Aorta (tissue), 5 donors: ENCODE measurements at regions not wholly inside any gene's neighbourhood (a gene's known extent, or its start where the extent isn't known, plus 50 kb on each side); places are given as distances from the start of the nearest gene placed in this dataset.

ENCODE experiments used
- ATAC-seq: fragments of 200-7000 bp; cut with Tn5 transposase; one replicate; pipeline ENCODE4 v1.9.1; 2022; ENCODE audit warnings: moderate library complexity; ENCODE audit not compliant: low FRiP score
- DNase-seq, 2 donors: peaks; one replicate each; pipeline ENCODE4 v3.0.0-alpha.2; 2020
- H3K27ac ChIP-seq, 2 donors: one replicate each; pipeline ENCODE4 v1.5.1; 2013; ENCODE audit warnings: low read length in 2 of 2, mild to moderate bottlenecking in 2 of 2, moderate library complexity in 2 of 2, control low read depth in 1 of 2, inconsistent platforms in 1 of 2, low read depth in 1 of 2
- H3K27me3 ChIP-seq, 2 donors: one replicate each; pipeline ENCODE4 v1.6.1; 2013; ENCODE audit warnings: control low read depth in 1 of 2, low read length in 1 of 2, mild to moderate bottlenecking in 1 of 2, moderate library complexity in 1 of 2; ENCODE audit not compliant: insufficient read depth in 2 of 2, control insufficient read depth in 1 of 2
- H3K36me3 ChIP-seq, 2 donors: one replicate each; pipeline ENCODE4 v1.6.1; 2013; ENCODE audit warnings: control low read depth in 1 of 2, low read length in 1 of 2, mild to moderate bottlenecking in 1 of 2; ENCODE audit not compliant: insufficient read depth in 2 of 2, control insufficient read depth in 1 of 2
- H3K4me1 ChIP-seq, 2 donors: one replicate each; pipeline ENCODE4 v1.6.1; 2013; ENCODE audit warnings: low read length in 2 of 2, control low read depth in 1 of 2, mild to moderate bottlenecking in 1 of 2, moderate library complexity in 1 of 2; ENCODE audit not compliant: insufficient read depth in 2 of 2, control insufficient read depth in 1 of 2
- H3K4me3 ChIP-seq, 2 donors: one replicate each; pipeline ENCODE4 v1.5.1; 2013; ENCODE audit warnings: low read length in 2 of 2, control low read depth in 1 of 2, mild to moderate bottlenecking in 1 of 2
- H3K9me3 ChIP-seq: one replicate; pipeline ENCODE4 v1.6.1; 2013; ENCODE audit warnings: mild to moderate bottlenecking, low read length; ENCODE audit not compliant: control insufficient read depth
- WGBS, 2 donors: extraction: QIAGEN DNeasy Blood & Tissue Kit; methylation state at CpG; one replicate each; pipeline ENCODE4 v1.1.7; 2013; 5-methylcytosine and 5-hydroxymethylcytosine counted together
- intact Hi-C, 2 donors: fragments of 100-400 bp; cut with DNase I; formaldehyde crosslinking; loops; one replicate each; pipeline versions ENCODE4 v1.14.2 to v1.15.0; 2022
- donor health status: healthy with polysubstance abuse.
- donor health status: Bipolar disorder and iron deficiency.
- donor health status: DM: no; HTN: no; CAD: no.
- donor health status: DM: no; HTN: no; CAD: no.
- donor health status: DM: yes; HTN: yes; CAD: no.

DNA sequence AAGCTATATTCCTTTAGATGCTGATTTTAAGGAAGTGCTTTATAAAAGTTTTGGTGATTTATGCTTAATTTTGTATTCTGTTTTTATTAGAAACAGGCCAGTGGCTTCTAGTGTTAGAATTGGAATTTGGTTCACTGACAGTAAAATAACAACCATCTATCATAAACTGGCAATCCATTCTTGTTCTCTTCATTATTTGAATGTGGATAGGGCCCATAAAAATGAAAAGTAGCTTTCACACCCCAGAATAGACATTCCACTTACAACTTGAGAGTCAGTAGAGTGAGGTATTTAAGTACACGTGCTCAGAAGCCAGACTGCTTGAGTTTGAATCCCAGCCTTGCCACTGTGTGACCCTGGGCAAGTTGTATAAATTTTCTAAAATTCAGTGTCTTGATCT lies 232.4 kb upstream of the CTSO start:
- Histone ChIP-seq H3K27ac (no peak overlapping the region), H3K4me3 (no peak overlapping the region), H3K27me3 (no peaks in the 10 kb centered on the region), H3K9me3 (no peaks in the 10 kb centered on the region), H3K36me3 (no peaks in the 10 kb centered on the region), H3K4me1 (no peaks in the 10 kb centered on the region)
- ATAC-seq (no peak), DNase-seq (no peak)
- 14 to 24% methylated on average over 1 of the region's 1 CpG for WGBS, 2 donors
- intact Hi-C loops, result no loop called here

DNA sequence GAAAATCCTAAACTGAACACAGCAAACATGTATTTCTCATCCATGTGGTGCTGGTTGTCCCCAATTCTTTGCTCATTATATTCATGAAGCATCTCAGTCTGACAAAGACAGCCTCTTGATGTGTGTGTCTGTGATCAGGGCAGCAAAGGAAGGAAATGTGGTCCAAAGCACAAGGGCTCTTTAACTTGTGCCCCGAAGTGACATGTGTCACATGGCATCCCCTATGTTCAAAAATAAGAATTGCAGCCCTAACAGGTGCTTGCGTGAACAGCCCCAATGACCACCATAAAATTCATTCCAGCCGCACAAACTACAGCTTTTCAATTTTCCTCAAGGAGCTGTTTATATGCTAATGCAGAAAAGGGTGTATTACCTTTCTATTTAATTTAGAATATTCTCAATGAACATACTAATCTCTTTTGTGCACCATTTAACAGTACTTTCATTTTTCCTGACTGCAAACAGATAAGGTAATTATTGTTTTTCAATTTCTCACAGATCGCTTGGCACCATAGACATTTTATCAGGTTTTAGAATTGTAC lies 231.9 kb upstream of the CTSO start:
- no peak for DNase-seq
- 85 to 86% methylated on average over 4 of the region's 4 CpGs for WGBS, 2 donors
- Histone ChIP-seq H3K4me3 (no peak overlapping the region), H3K4me1 (no peaks in the 10 kb centered on the region), H3K9me3 (no peaks in the 10 kb centered on the region), H3K27me3 (no peaks in the 10 kb centered on the region), H3K27ac (no peak overlapping the region), H3K36me3 (no peaks in the 10 kb centered on the region)
- intact Hi-C loops, result no loop called here
- ATAC-seq, result no peak

GRCh38 chr4:156182269-156182668 lies 228.6 kb upstream of the CTSO start:
- Histone ChIP-seq H3K4me3 (no peak overlapping the region), H3K27me3 (no peaks in the 10 kb centered on the region), H3K27ac (no peak overlapping the region), H3K4me1 (no peaks in the 10 kb centered on the region), H3K9me3 (no peaks in the 10 kb centered on the region), H3K36me3 (no peaks in the 10 kb centered on the region)
- DNase-seq (no peak), ATAC-seq (no peak)
- intact Hi-C loops, result no loop called here
- 27 to 39% methylated on average over 1 of the region's 1 CpG for WGBS, 2 donors

DNA sequence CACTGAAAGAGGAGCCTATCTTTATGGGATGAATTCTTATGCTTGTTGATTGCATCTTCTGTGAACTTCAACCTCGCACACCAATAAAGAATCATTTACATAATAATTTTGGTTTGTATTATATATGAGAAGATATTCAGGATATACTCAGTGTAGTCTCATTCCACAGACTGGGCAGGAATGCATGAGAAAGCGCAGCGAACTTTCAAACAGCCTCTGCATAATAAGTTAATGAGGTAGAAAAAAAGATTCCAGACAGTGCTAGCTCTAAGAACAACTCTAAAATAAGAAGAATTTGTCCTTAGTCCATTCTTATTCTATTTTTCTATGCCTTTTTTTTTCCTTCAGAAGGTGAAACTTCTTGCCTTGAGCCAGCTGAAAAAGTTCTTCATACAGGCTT lies 224.3 kb upstream of the CTSO start:
- no peak for ATAC-seq
- Histone ChIP-seq H3K9me3 (peaks cover 3% of the 10 kb centered on the region), H3K4me1 (no peaks in the 10 kb centered on the region), H3K4me3 (no peak overlapping the region), H3K36me3 (no peaks in the 10 kb centered on the region), H3K27me3 (no peaks in the 10 kb centered on the region), H3K27ac (no peak overlapping the region)
- no peak for DNase-seq
- WGBS, 2 donors, result 65 to 77% methylated on average over 3 of the region's 3 CpGs
- intact Hi-C loops, result no loop called here

- DNase-seq, result no peak
- intact Hi-C loops, result no loop called here
- WGBS, 2 donors, result 93 to 94% methylated on average over 3 of the region's 3 CpGs
- Histone ChIP-seq H3K27me3 (no peaks in the 10 kb centered on the region), H3K4me3 (no peak overlapping the region), H3K4me1 (no peaks in the 10 kb centered on the region), H3K27ac (no peak overlapping the region), H3K36me3 (no peaks in the 10 kb centered on the region), H3K9me3 (peaks cover 3% of the 10 kb centered on the region)
- no peak for ATAC-seq
Observed at GRCh38 chr4:156176896-156177295, 223.2 kb upstream of the CTSO start.

- no peak for ATAC-seq
- Histone ChIP-seq H3K4me3 (no peak overlapping the region), H3K4me1 (no peaks in the 10 kb centered on the region), H3K27ac (no peak overlapping the region), H3K9me3 (peaks cover 3% of the 10 kb centered on the region), H3K36me3 (no peaks in the 10 kb centered on the region), H3K27me3 (no peaks in the 10 kb centered on the region)
- intact Hi-C loops, result no loop called here
- 89% methylated on average over 1 of the region's 1 CpG for whole genome bisulfite sequencing, 2 donors
- DNase-seq, result no peak
Observed at GRCh38 chr4:156173937-156174336, 220.3 kb upstream of the CTSO start.

- Histone ChIP-seq H3K4me3 (no peak overlapping the region), H3K36me3 (no peaks in the 10 kb centered on the region), H3K27ac (no peak overlapping the region), H3K9me3 (peaks cover 3% of the 10 kb centered on the region), H3K4me1 (no peaks in the 10 kb centered on the region), H3K27me3 (no peaks in the 10 kb centered on the region)
- no peak for ATAC-seq
- intact Hi-C loops, result no loop called here
- DNase-seq, result no peak
Observed at GRCh38 chr4:156173486-156173885, 219.8 kb upstream of the CTSO start.

- Histone ChIP-seq H3K4me1 (no peaks in the 10 kb centered on the region), H3K27me3 (no peaks in the 10 kb centered on the region), H3K27ac (no peak overlapping the region), H3K4me3 (no peak overlapping the region), H3K36me3 (no peaks in the 10 kb centered on the region), H3K9me3 (no peaks in the 10 kb centered on the region)
- ATAC-seq, result no peak
- WGBS, 2 donors, result 85 to 90% methylated on average over 2 of the region's 2 CpGs
- intact Hi-C loops, result no loop called here
- no peak for DNase-seq
Observed at GRCh38 chr4:156169861-156170260, 216.2 kb upstream of the CTSO start.

GRCh38 chr4:156169011-156169410 lies 215.3 kb upstream of the CTSO start:
- no peak overlapping the region for H3K27ac ChIP-seq
- peak in 1 of 2 donors; percentile 46 for DNase-seq

More at GRCh38 chr4:156169011-156169410, 215.3 kb upstream of the CTSO start:
- 13 to 19% methylated on average over 3 of the region's 3 CpGs for WGBS, 2 donors
- no peaks in the 10 kb centered on the region for H3K4me1 ChIP-seq
- no peaks in the 10 kb centered on the region for H3K36me3 ChIP-seq
- intact Hi-C loops, result no loop called here
- no peaks in the 10 kb centered on the region for H3K27me3 ChIP-seq
- no peak overlapping the region for H3K4me3 ChIP-seq
- ATAC-seq, result peak; percentile 71
- H3K9me3 ChIP-seq, result no peaks in the 10 kb centered on the region
